ENCODE measurements at regions not wholly inside any gene's neighbourhood (a gene's known extent, or its start where the extent isn't known, plus 50 kb on each side); places are given as distances from the start of the nearest gene placed in this dataset.

GRCh38 chr13:106736941-106737340 is 169.0 kb upstream of the ARGLU1 start:
- Histone ChIP-seq H4K8ac (replicated peaks; ENCODE audit: insufficient read length, low read depth, low read length) (no peak overlapping the region), H2BK15ac (ENCODE audit: low read depth, low read length) (no peak overlapping the region), H3K9me3 (ENCODE audit: control insufficient read depth, low read depth, low read length) (no peaks in the 10 kb centered on the region), H3K79me1 (ENCODE audit: insufficient read depth, low read depth, low read length, poor library complexity, severe bottlenecking) (no peaks in the 10 kb centered on the region), H3T11ph (ENCODE audit: low read length) (no peak overlapping the region), H3K56ac (ENCODE audit: insufficient read length, low read depth, low read length) (no peak overlapping the region), H3K4ac (ENCODE audit: low read depth, low read length) (no peak overlapping the region), H3K27ac (ENCODE audit: insufficient read length, low read depth, low read length) (no peak overlapping the region), H3K18ac (ENCODE audit: insufficient read length, low read depth, low read length) (no peak overlapping the region), H3K9ac (ENCODE audit: extremely low read depth, insufficient read length, low read length) (no peak overlapping the region), H2BK20ac (ENCODE audit: low read depth, low read length, poor library complexity, severe bottlenecking) (no peak overlapping the region), H3K14ac (ENCODE audit: insufficient read depth, low read length) (no peak overlapping the region), H2BK5ac (ENCODE audit: insufficient read length, low read length) (no peak overlapping the region), H3K27me3 (ENCODE audit: insufficient read depth, low read length) (no peaks in the 10 kb centered on the region), H3K79me2 (ENCODE audit: insufficient read depth, low read length) (no peaks in the 10 kb centered on the region), H4K91ac (ENCODE audit: insufficient read length, low read depth, low read length) (no peak overlapping the region), H4K20me1 (ENCODE audit: control insufficient read depth, insufficient read depth, insufficient read length) (no peaks in the 10 kb centered on the region), H3K4me1 (ENCODE audit: insufficient read depth, low read length) (no peaks in the 10 kb centered on the region), H3K4me2 (ENCODE audit: insufficient read depth, insufficient read length, low read length) (no peak overlapping the region), H2BK12ac (ENCODE audit: insufficient read length, low read depth, low read length) (no peak overlapping the region), H3K23me2 (ENCODE audit: insufficient read length, low read depth, low read length, poor library complexity, severe bottlenecking) (no peaks in the 10 kb centered on the region), H2AK5ac (ENCODE audit: insufficient read length, low read length) (no peak overlapping the region), H2BK120ac (ENCODE audit: low read depth, low read length, poor library complexity, severe bottlenecking) (no peak overlapping the region), H3K23ac (ENCODE audit: insufficient read length, low read depth, low read length) (no peak overlapping the region), H2AFZ (ENCODE audit: low read length) (no peak overlapping the region), H4K5ac (ENCODE audit: insufficient read length, low read depth, low read length) (no peak overlapping the region)
- no peak for TF ChIP-seq CTCF (conservative IDR thresholded peaks at IDR 0.05)
- Mint-ChIP-seq H3K27me3 (ENCODE audit: low read depth) (no peaks in the 10 kb centered on the region), H3K4me3 (no peak overlapping the region), H3K27ac (peak overlapping the region in 2 of 3 experiments; percentile 46 to 83; a peak in 2 of 7 replicates), H3K9me3 (peaks cover 13 to 14% of the 10 kb centered on the region in 2 experiments), H3K4me1 (peaks cover 9 to 14% of the 10 kb centered on the region in 2 experiments), H3K36me3 (ENCODE audit: insufficient read depth in 1 of 3, low read depth in 3 of 3) (peaks cover 3 to 18% (median 7%) of the 10 kb centered on the region in 3 experiments)
- DNase-seq = no peak
- WGBS (ENCODE audit: extremely low coverage, insufficient read length, low lambda C conversion rate) = no CpG with 5 or more reads among the region's 12 CpGs

Measured in H9 (cell line).